ENCODE measurements at regions not wholly inside any gene's neighbourhood (a gene's known extent, or its start where the extent isn't known, plus 50 kb on each side); places are given as distances from the start of the nearest gene placed in this dataset.
A peak's percentile ranks its signal among the peaks of the same experiment; 100 is the strongest.

- TF ChIP-seq CTCF (conservative IDR thresholded peaks at IDR 0.05) (peak; percentile 50), EZH2 (IDR thresholded peaks at IDR 0.05; ENCODE audit: low read depth) (no peak)
Observed at GRCh38 chr4:28686618-28687017, 1826.0 kb downstream of the STIM2 start.
